Stimulated activated CD8-positive, alpha-beta memory T cell treated with anti-CD3 and anti-CD28 coated beads, Interleukin-7, amount 100 ng/mL, for 48 hours (primary cell): ENCODE measurements at regions not wholly inside any gene's neighbourhood (a gene's known extent, or its start where the extent isn't known, plus 50 kb on each side); places are given as distances from the start of the nearest gene placed in this dataset.

Source experiments
- DNase-seq, 2 donors: peaks; one replicate each; pipeline ENCODE4 v3.0.0-alpha.2; 2020; ENCODE audit warnings: low read depth in 1 of 2; ENCODE audit errors: extremely low read depth in 1 of 2

GRCh38 chr13:80133631-80134261, 207.2 kb downstream of the SPRY2 start:
- no peak for DNase-seq

- no peak for DNase-seq
Measured at GRCh38 chr13:80132741-80133601, 208.0 kb downstream of the SPRY2 start.

- no peak for DNase-seq
Measured at GRCh38 chr13:80131204-80131603, 209.7 kb downstream of the SPRY2 start.

GRCh38 chr13:80126389-80127068, 214.4 kb downstream of the SPRY2 start:
- DNase-seq, result no peak

- DNase-seq, result no peak
Measured at GRCh38 chr13:80123945-80124344, 217.0 kb downstream of the SPRY2 start.

GRCh38 chr13:80121038-80121437, 219.9 kb downstream of the SPRY2 start:
- DNase-seq, result no peak

- no peak for DNase-seq
Measured at GRCh38 chr13:80118506-80118905, 222.4 kb downstream of the SPRY2 start.

- DNase-seq, result no peak
Measured at GRCh38 chr13:80118099-80118498, 222.8 kb downstream of the SPRY2 start.

GRCh38 chr13:80117515-80117914, 223.4 kb downstream of the SPRY2 start:
- no peak for DNase-seq

- DNase-seq, result no peak
Measured at GRCh38 chr13:80116107-80116506, 224.8 kb downstream of the SPRY2 start.

- no peak for DNase-seq
Measured at GRCh38 chr13:80115616-80116015, 225.3 kb downstream of the SPRY2 start.

- DNase-seq, result no peak
Measured at GRCh38 chr13:80113714-80114454, 227.0 kb downstream of the SPRY2 start.

GRCh38 chr13:80109303-80109702, 231.6 kb downstream of the SPRY2 start:
- DNase-seq, result no peak

- no peak for DNase-seq
Measured at GRCh38 chr13:80105350-80105749, 235.6 kb downstream of the SPRY2 start.

- no peak for DNase-seq
Measured at GRCh38 chr13:80101040-80101439, 239.9 kb downstream of the SPRY2 start.

GRCh38 chr13:80100636-80101035, 240.3 kb downstream of the SPRY2 start:
- DNase-seq, result no peak

- no peak for DNase-seq
Measured at GRCh38 chr13:80097561-80097960, 243.4 kb downstream of the SPRY2 start.

- no peak for DNase-seq
Measured at GRCh38 chr13:80096383-80096782, 244.5 kb downstream of the SPRY2 start.

GRCh38 chr13:80094526-80094925, 246.4 kb downstream of the SPRY2 start:
- no peak for DNase-seq

GRCh38 chr13:80093888-80094287, 247.0 kb downstream of the SPRY2 start:
- no peak for DNase-seq

- no peak for DNase-seq
Measured at GRCh38 chr13:80086304-80086721, 254.6 kb downstream of the SPRY2 start.
